Loucy (cell line): ENCODE measurements at regions not wholly inside any gene's neighbourhood (a gene's known extent, or its start where the extent isn't known, plus 50 kb on each side); places are given as distances from the start of the nearest gene placed in this dataset.

Experiments
- H2AFZ ChIP-seq: fragments of 200-600 bp; sonication (generic); 2 replicates; pipeline ENCODE4 v1.6.0; 2016; ENCODE audit warnings: antibody characterized with exemption, mild to moderate bottlenecking, low read length, moderate library complexity
- H3F3A ChIP-seq: fragments of 200-600 bp; 2 replicates; pipeline ENCODE4 v1.6.0; 2016; ENCODE audit warnings: antibody characterized with exemption, low read depth, mild to moderate bottlenecking
- H3K27me3 ChIP-seq: fragments of 200-600 bp; sonication (generic); 2 replicates; pipeline ENCODE4 v1.6.1; 2014; ENCODE audit warnings: low read length, mild to moderate bottlenecking; ENCODE audit not compliant: insufficient read depth, poor library complexity, severe bottlenecking
- H3K36me3 ChIP-seq: fragments of 200-600 bp; sonication (generic); 2 replicates; pipeline ENCODE4 v1.6.1; 2016; ENCODE audit warnings: low read length; ENCODE audit not compliant: insufficient read depth
- H3K4me1 ChIP-seq: fragments of 200-600 bp; sonication (generic); 2 replicates; pipeline ENCODE4 v1.5.1; 2014; ENCODE audit warnings: low read length, mild to moderate bottlenecking; ENCODE audit not compliant: insufficient read depth, poor library complexity, severe bottlenecking
- H3K4me2 ChIP-seq: fragments of 200-600 bp; sonication (generic); 2 replicates; pipeline ENCODE4 v1.6.0; 2014; ENCODE audit warnings: antibody characterized with exemption, low read length, low read depth, mild to moderate bottlenecking; ENCODE audit not compliant: poor library complexity, severe bottlenecking
- H3K4me3 ChIP-seq: fragments of 200-600 bp; sonication (generic); 2 replicates; pipeline ENCODE4 v1.5.1; 2014; ENCODE audit warnings: low read length, mild to moderate bottlenecking, mixed read lengths; ENCODE audit not compliant: poor library complexity, severe bottlenecking
- H3K79me2 ChIP-seq: fragments of 200-600 bp; sonication (generic); 2 replicates; pipeline ENCODE4 v1.6.1; 2014; ENCODE audit warnings: low read length; ENCODE audit not compliant: insufficient read depth
- H3K9ac ChIP-seq: fragments of 200-600 bp; sonication (generic); 2 replicates; pipeline ENCODE4 v1.6.0; 2014; ENCODE audit warnings: mild to moderate bottlenecking, low read depth, low read length, moderate library complexity; ENCODE audit not compliant: poor library complexity, severe bottlenecking
- H3K9me2 ChIP-seq: fragments of 200-600 bp; sonication (generic); replicated peaks from 2 replicates; pipeline ENCODE4 v1.6.1; 2016; ENCODE audit warnings: low read depth, low read length, mixed read lengths
- H3K9me3 ChIP-seq: fragments of 200-600 bp; sonication (generic); 2 replicates; pipeline ENCODE4 v1.6.1; 2014; ENCODE audit warnings: mild to moderate bottlenecking, antibody characterized with exemption, low read length, low read depth; ENCODE audit not compliant: insufficient read depth
- H4K20me1 ChIP-seq: fragments of 200-600 bp; sonication (generic); 2 replicates; pipeline ENCODE4 v1.6.0; 2014; ENCODE audit warnings: antibody characterized with exemption, low read length, mild to moderate bottlenecking; ENCODE audit not compliant: insufficient read depth, poor library complexity, severe bottlenecking
- CTCF ChIP-seq: fragments of 200-600 bp; sonication (generic); conservative IDR thresholded peaks from 2 replicates; pipeline ENCODE4 v1.5.1; 2014; ENCODE audit warnings: mild to moderate bottlenecking, antibody characterized with exemption, low read length
- EZH2phosphoT487 ChIP-seq: fragments of 200-600 bp; IDR thresholded peaks from 2 replicates; pipeline ENCODE4 v1.6.1; 2018; ENCODE audit warnings: antibody characterized with exemption, mild to moderate bottlenecking, moderate library complexity, borderline replicate concordance

DNA sequence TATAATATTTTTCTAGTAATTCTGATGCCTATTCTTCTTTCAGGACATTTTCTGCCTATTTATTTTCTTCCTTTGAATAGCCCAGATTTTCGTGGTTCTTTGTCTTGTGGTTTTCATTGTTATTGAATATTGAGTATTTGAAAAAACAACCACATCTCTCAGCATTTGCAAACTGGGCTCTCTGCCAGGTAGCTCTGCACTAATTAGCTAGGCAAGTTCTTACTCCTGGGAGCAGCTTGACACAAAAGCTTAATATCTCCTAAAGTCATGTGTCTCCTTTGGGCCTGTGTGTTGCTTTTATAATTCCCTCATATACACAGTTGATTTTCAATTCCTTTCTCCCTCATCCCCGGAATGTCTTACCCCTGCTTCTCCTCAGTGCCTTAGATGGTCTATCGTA, 413.5 kb upstream of the GRIA3 start:
- H3K9me3 ChIP-seq: no peaks in the 10 kb centered on the region
- H3K4me2 ChIP-seq: no peak overlapping the region
- TF ChIP-seq EZH2phosphoT487: no peak
- no peak for TF ChIP-seq CTCF
- H2AFZ ChIP-seq: no peak overlapping the region
- H3K4me3 ChIP-seq: no peak overlapping the region
- no peak overlapping the region for H3K9ac ChIP-seq
- no peaks in the 10 kb centered on the region for H4K20me1 ChIP-seq
- H3K4me1 ChIP-seq: no peaks in the 10 kb centered on the region
- no peaks in the 10 kb centered on the region for H3K9me2 ChIP-seq
- no peaks in the 10 kb centered on the region for H3F3A ChIP-seq
- H3K36me3 ChIP-seq: no peaks in the 10 kb centered on the region
- no peaks in the 10 kb centered on the region for H3K79me2 ChIP-seq
- no peaks in the 10 kb centered on the region for H3K27me3 ChIP-seq

GRCh38 chrX:122771933-122772332, 412.1 kb upstream of the GRIA3 start:
- no peak overlapping the region for H3K9ac ChIP-seq
- H2AFZ ChIP-seq: no peak overlapping the region
- H3K4me1 ChIP-seq: no peaks in the 10 kb centered on the region
- H3K27me3 ChIP-seq: no peaks in the 10 kb centered on the region
- H3K9me2 ChIP-seq: no peaks in the 10 kb centered on the region
- no peaks in the 10 kb centered on the region for H4K20me1 ChIP-seq
- no peak overlapping the region for H3K4me2 ChIP-seq
- no peaks in the 10 kb centered on the region for H3K36me3 ChIP-seq
- no peak for TF ChIP-seq EZH2phosphoT487
- no peak for TF ChIP-seq CTCF
- H3F3A ChIP-seq: no peaks in the 10 kb centered on the region
- no peaks in the 10 kb centered on the region for H3K9me3 ChIP-seq
- no peak overlapping the region for H3K4me3 ChIP-seq
- no peaks in the 10 kb centered on the region for H3K79me2 ChIP-seq

GRCh38 chrX:122777766-122778165, 406.3 kb upstream of the GRIA3 start:
- TF ChIP-seq CTCF: no peak
- no peak for TF ChIP-seq EZH2phosphoT487
- H3K9ac ChIP-seq: no peak overlapping the region

More at GRCh38 chrX:122777766-122778165, 406.3 kb upstream of the GRIA3 start:
- H3K27me3 ChIP-seq: no peaks in the 10 kb centered on the region
- no peaks in the 10 kb centered on the region for H4K20me1 ChIP-seq
- H3K9me2 ChIP-seq: no peaks in the 10 kb centered on the region
- no peak overlapping the region for H3K4me2 ChIP-seq
- no peaks in the 10 kb centered on the region for H3K9me3 ChIP-seq
- no peaks in the 10 kb centered on the region for H3K4me1 ChIP-seq
- H2AFZ ChIP-seq: no peak overlapping the region
- no peaks in the 10 kb centered on the region for H3K36me3 ChIP-seq
- H3K79me2 ChIP-seq: no peaks in the 10 kb centered on the region
- H3K4me3 ChIP-seq: no peak overlapping the region
- no peaks in the 10 kb centered on the region for H3F3A ChIP-seq
